Activated naive CD4-positive, alpha-beta T cell treated with anti-CD3 and anti-CD28 coated beads, Interleukin-2, amount 50 U/mL, for 72 hours (primary cell): ENCODE measurements at regions not wholly inside any gene's neighbourhood (a gene's known extent, or its start where the extent isn't known, plus 50 kb on each side); places are given as distances from the start of the nearest gene placed in this dataset.

ENCODE experiments used
- ATAC-seq, 2 donors: fragments of 150-1000 bp; cut with Tn5 transposase; 2 replicates each; pipeline ENCODE4 v1.10.0; 2021; ENCODE audit warnings: mild to moderate bottlenecking in 2 of 2, moderate library complexity in 2 of 2
- DNase-seq, 2 donors: peaks; one replicate each; pipeline ENCODE4 v3.0.0; 2021 to 2022; ENCODE audit warnings: low spot score in 2 of 2
- H3K27ac Mint-ChIP-seq, 2 donors: one replicate each; pipeline ENCODE4 v1.8.0; 2022; ENCODE audit warnings: mild to moderate bottlenecking in 2 of 2, mixed read lengths in 2 of 2
- H3K36me3 Mint-ChIP-seq, 2 donors: one replicate each; pipeline ENCODE4 v1.8.0; 2022; ENCODE audit warnings: mixed read lengths in 2 of 2
- H3K9me3 Mint-ChIP-seq, 2 donors: one replicate each; pipeline ENCODE4 v1.8.0; 2022; ENCODE audit warnings: mixed read lengths in 2 of 2

GRCh38 chr12:90311561-90311960, 602.9 kb upstream of the ATP2B1 start:
- H3K36me3 Mint-ChIP-seq, result peaks cover 0 to 6% of the 10 kb centered on the region in 2 donors

DNA sequence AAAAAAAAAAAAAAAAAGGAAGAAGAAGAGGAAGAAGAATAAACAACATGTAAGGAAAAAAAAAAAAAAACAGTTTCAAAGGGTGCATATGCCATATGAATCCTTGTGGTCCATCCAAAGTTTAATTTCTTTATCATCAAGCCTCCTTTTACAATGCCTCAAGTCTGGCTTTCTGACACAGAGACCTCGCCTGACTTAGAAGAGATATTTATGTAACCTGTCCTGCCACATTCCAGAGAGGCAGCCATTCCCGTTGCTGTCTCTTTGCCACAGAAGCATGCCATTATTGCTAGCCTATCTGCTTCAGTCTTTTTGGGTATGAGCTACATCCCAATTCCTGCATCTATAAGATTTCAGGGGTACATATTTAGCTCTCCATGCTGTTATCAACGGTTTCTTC, 596.7 kb upstream of the ATP2B1 start:
- no peak for ATAC-seq
- no peaks in the 10 kb centered on the region for H3K36me3 Mint-ChIP-seq
- no peaks in the 10 kb centered on the region for H3K9me3 Mint-ChIP-seq
- DNase-seq, result no peak
- no peak overlapping the region for H3K27ac Mint-ChIP-seq

More at GRCh38 chr12:90311561-90311960, 602.9 kb upstream of the ATP2B1 start:
- ATAC-seq, result no peak
- Mint-ChIP-seq H3K9me3 (no peaks in the 10 kb centered on the region), H3K27ac (no peak overlapping the region)
- no peak for DNase-seq

DNA sequence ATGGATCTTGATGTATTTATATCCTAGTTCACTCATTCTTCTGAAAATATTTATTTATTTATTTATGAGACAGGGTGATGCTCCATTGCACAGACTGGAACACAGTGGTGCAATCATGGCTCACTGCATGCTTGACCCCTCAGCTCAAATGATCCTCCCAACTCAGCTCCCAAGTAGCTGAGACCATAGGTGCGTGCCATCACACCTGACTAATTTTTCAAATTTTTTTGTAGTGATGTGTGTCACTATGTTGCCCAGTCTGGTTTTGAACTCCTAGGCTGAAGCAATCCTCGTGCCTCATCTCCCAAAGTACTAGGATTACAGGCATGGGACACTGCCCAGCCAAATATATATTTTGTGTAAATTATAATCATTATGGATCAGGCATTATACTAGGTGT, 595.6 kb upstream of the ATP2B1 start:
- Mint-ChIP-seq H3K36me3 (no peaks in the 10 kb centered on the region), H3K9me3 (no peaks in the 10 kb centered on the region), H3K27ac (no peak overlapping the region)
- DNase-seq (no peak), ATAC-seq (no peak)

GRCh38 chr12:90303771-90304170, 595.1 kb upstream of the ATP2B1 start:
- no peaks in the 10 kb centered on the region for H3K36me3 Mint-ChIP-seq
- H3K27ac Mint-ChIP-seq, result no peak overlapping the region
- H3K9me3 Mint-ChIP-seq, result no peaks in the 10 kb centered on the region
- no peak for ATAC-seq
- no peak for DNase-seq

DNA sequence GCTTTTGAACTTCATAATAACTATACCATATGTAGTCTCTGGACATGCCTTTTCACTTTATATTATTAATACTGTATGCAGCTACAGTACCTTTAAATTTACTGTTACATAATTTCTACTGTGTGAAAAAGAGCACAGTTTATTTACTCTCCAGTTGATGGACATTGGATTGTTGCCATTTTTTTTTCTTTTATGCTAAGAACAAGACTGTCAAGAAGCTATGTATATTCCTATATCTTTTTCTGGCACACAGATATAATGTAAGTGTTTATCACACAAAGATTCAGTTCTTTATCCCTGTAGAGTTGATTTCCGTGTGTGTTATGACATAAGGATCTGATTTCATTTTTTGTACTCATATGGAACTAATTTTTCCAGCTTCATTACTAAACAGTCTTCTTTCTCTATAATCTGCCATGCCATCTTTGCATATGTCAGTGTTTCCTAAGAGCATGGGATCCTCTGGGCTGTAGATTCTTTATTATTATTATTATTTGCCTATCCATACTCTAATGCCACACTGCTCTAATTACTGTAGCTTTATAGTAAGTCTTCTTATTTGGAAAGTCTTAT, 593.0 kb upstream of the ATP2B1 start:
- Mint-ChIP-seq H3K9me3 (no peaks in the 10 kb centered on the region), H3K27ac (no peak overlapping the region), H3K36me3 (no peaks in the 10 kb centered on the region)
- no peak for DNase-seq
- no peak for ATAC-seq

DNA sequence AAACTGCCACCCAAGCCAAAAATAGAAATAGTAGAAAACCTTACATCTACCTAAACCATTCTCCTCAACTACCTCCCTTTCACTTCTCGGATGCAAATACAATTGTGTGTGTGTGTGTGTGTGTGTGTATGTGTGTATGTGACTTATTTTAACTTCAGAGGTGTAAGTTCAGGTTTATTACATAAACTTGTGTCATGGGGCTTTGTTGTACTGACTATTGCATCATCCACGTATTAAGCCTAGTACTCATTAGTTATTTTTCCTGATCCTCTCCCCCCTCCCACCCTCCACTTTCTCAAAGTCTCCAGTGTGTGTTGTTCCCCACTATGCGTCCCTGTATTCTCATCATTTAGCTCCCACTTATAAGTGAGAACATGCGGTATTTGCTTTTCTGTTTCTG, 592.5 kb upstream of the ATP2B1 start:
- Mint-ChIP-seq H3K9me3 (no peaks in the 10 kb centered on the region), H3K27ac (no peak overlapping the region), H3K36me3 (no peaks in the 10 kb centered on the region)
- ATAC-seq (no peak), DNase-seq (no peak)

DNA sequence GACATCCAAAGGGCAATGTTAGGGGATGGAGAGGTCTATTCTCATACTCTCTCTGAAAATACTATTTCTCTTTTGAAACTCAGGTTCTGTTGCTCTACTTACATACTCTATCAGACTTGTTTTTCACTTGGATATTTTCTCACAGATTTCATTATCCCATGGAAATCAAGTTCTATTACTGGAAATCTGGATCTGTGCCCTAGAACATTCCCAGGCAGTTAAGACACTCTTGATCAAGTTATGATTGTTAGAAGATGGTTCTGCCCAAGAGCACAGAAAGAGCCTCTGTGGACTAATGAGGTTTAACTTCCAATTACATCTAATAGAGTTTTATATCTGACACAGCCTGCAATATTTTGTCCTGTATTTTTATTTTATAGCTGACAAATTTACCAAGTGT, 591.0 kb upstream of the ATP2B1 start:
- no peak for DNase-seq
- H3K27ac Mint-ChIP-seq, result no peak overlapping the region
- no peak for ATAC-seq
- H3K9me3 Mint-ChIP-seq, result no peaks in the 10 kb centered on the region
- no peaks in the 10 kb centered on the region for H3K36me3 Mint-ChIP-seq

DNA sequence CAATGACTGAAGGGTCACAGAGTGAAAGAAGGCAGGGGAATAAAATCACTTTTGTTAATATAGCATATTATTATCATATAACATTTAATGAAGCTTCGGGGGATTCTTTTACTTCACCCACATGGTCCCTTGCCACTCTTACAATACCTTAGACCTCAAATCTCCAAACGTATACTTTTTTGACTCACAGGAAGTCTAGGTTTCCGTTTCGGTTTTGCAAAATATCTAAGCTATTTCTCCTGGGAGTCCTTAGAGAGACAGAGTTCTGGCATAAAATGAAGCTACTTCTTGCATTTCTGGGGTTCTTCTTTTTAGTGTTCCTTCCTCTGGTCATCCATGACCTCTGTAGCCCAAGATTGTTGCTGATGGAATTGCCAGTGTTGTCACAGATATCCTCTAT, 590.5 kb upstream of the ATP2B1 start:
- DNase-seq, result no peak
- no peaks in the 10 kb centered on the region for H3K36me3 Mint-ChIP-seq

DNA sequence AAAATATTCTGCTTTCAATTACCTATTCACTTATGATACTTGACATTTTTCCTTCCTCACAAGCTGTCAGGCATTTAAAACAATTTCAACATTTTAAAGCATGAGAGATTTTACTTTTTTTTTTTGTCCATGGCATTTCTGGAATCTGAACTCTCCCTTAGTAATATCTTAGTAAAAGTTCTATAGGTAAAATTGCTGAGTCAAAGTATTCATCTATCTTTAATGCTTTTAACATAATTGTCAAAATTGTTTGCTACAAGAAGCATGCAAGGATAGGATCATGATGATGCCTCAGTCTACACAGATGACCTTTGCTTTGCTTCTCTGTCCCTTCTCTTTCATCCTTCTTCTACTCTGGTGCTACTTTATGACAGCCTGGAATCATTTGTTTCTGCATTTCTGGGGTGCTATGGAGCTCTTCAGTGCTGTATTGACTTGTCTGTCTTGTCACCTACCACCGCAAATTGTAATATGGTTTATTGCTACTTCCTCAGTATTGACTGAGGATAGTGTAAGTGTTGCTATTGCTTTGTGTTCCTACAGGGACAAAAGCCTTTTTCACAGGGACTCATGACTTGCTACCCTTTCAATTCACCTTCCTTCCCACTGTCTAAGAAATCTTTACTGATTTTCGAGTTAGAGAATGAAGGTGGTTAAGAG, 589.8 kb upstream of the ATP2B1 start:
- no peaks in the 10 kb centered on the region for H3K9me3 Mint-ChIP-seq
- H3K27ac Mint-ChIP-seq, result no peak overlapping the region
- ATAC-seq, result no peak
- no peaks in the 10 kb centered on the region for H3K36me3 Mint-ChIP-seq
- DNase-seq, result no peak

More for the DNA sequence above, 590.5 kb upstream of the ATP2B1 start:
- Mint-ChIP-seq H3K27ac (no peak overlapping the region), H3K9me3 (no peaks in the 10 kb centered on the region)
- ATAC-seq, result peak in 1 of 2 donors; percentile 76

GRCh38 chr12:90295858-90296257, 587.2 kb upstream of the ATP2B1 start:
- Mint-ChIP-seq H3K36me3 (no peaks in the 10 kb centered on the region), H3K27ac (no peak overlapping the region), H3K9me3 (no peaks in the 10 kb centered on the region)
- ATAC-seq (no peak), DNase-seq (no peak)

- no peak overlapping the region for H3K27ac Mint-ChIP-seq
- H3K9me3 Mint-ChIP-seq, result peaks cover 9 to 11% of the 10 kb centered on the region in 2 donors
- ATAC-seq (no peak), DNase-seq (no peak)
- H3K36me3 Mint-ChIP-seq, result peaks cover 0 to 4% of the 10 kb centered on the region in 2 donors
These were observed 583.5 kb upstream of the ATP2B1 start for GRCh38 chr12:90292183-90292582.

- peaks cover 9 to 18% of the 10 kb centered on the region in 2 donors for H3K9me3 Mint-ChIP-seq
- H3K36me3 Mint-ChIP-seq, result peaks cover 0 to 4% of the 10 kb centered on the region in 2 donors
- ATAC-seq (no peak), DNase-seq (no peak)
- no peak overlapping the region for H3K27ac Mint-ChIP-seq
These were observed 582.6 kb upstream of the ATP2B1 start for GRCh38 chr12:90290980-90291975.

- DNase-seq (no peak), ATAC-seq (no peak)
- Mint-ChIP-seq H3K27ac (no peak overlapping the region), H3K36me3 (peaks cover 4 to 12% of the 10 kb centered on the region in 2 donors), H3K9me3 (peaks cover 9 to 29% of the 10 kb centered on the region in 2 donors)
These were observed 578.9 kb upstream of the ATP2B1 start for GRCh38 chr12:90287585-90287984.

- H3K27ac Mint-ChIP-seq, result peak overlapping the region; percentile 70 to 77
- ATAC-seq, result no peak
- peaks cover 17 to 35% of the 10 kb centered on the region in 2 donors for H3K36me3 Mint-ChIP-seq
- H3K9me3 Mint-ChIP-seq, result peaks cover 23 to 28% of the 10 kb centered on the region in 2 donors
- DNase-seq, result no peak
These were observed 572.7 kb upstream of the ATP2B1 start for GRCh38 chr12:90281154-90281868.

GRCh38 chr12:90280564-90281058, 572.0 kb upstream of the ATP2B1 start:
- H3K36me3 Mint-ChIP-seq, result peaks cover 17 to 35% of the 10 kb centered on the region in 2 donors
- DNase-seq, result peak; percentile 8 to 52
- H3K27ac Mint-ChIP-seq, result peak overlapping the region; percentile 70 to 77
- peaks cover 23 to 28% of the 10 kb centered on the region in 2 donors for H3K9me3 Mint-ChIP-seq
- peak; percentile 80 to 85 for ATAC-seq

- H3K27ac Mint-ChIP-seq, result peak overlapping the region; percentile 25 to 77
- ATAC-seq, result peak; percentile 78 to 81
These were observed 571.4 kb upstream of the ATP2B1 start for GRCh38 chr12:90280033-90280432.

More at GRCh38 chr12:90280033-90280432, 571.4 kb upstream of the ATP2B1 start:
- no peak for DNase-seq
- Mint-ChIP-seq H3K9me3 (peaks cover 23 to 28% of the 10 kb centered on the region in 2 donors), H3K36me3 (peaks cover 17 to 35% of the 10 kb centered on the region in 2 donors)
